ENCODE measurements at regions not wholly inside any gene's neighbourhood (a gene's known extent, or its start where the extent isn't known, plus 50 kb on each side); places are given as distances from the start of the nearest gene placed in this dataset.

DNA sequence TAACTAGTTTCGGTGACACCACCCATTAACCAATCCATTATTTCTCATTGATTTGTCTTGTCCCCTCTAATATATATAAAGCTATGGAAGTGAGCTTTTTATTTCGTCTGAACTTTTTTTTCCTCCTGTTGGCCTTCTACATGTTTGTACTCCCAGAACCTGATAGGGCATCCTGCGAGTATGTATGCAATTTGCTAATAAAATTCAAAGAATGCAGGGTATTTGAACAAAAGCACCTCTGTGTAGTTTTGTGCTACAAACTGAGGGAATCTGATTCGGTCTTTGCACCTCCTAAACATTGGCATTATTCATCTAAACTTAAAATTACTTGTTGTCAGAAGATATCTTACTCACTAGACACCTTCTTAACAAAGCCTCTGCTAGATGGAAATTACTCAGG is 242.9 kb upstream of the TMEFF2 start:
- BruUV-seq (replicated peaks), result no TSS peak
- no peak overlapping the region for H3K4me3 ChIP-seq (replicated peaks in 1 of 3; ENCODE audit: insufficient read depth in 1 of 3, low read depth in 1 of 3, low read length in 3 of 3)
- ChIA-PET POLR2A (no interaction called here), CTCF (no interaction called here)
- dilution Hi-C loops (cut with MboI; ENCODE audit: extremely low pct_ligation_motif_present, low sequenced_read_pairs), result no loop called here
- intact Hi-C loops (cut with micrococcal nuclease), result no loop called here
- no peaks in the 10 kb centered on the region for H3K4me1 ChIP-seq (ENCODE audit: control insufficient read depth, extremely low read depth, insufficient read depth, low read length)
- no peaks in the 10 kb centered on the region for H3K9me1 ChIP-seq (replicated peaks; ENCODE audit: control insufficient read depth, extremely low read depth, insufficient read depth, low read length)
- FAIRE-seq, result no peak
- H3K36me3 ChIP-seq (ENCODE audit: control insufficient read depth in 2 of 2, extremely low read depth in 1 of 2, insufficient read depth in 2 of 2, low read length in 2 of 2), result no peaks in the 10 kb centered on the region
- no peaks in the 10 kb centered on the region for H4K20me1 ChIP-seq (replicated peaks; ENCODE audit: control insufficient read depth, extremely low read depth, insufficient read depth, low read length)
- no peak overlapping the region for H3K27ac ChIP-seq (ENCODE audit: insufficient read depth, low read depth, low read length)
- no peak overlapping the region for H2AFZ ChIP-seq (ENCODE audit: low read depth, low read length)
- no peaks in the 10 kb centered on the region for H3K9me3 ChIP-seq (replicated peaks; ENCODE audit: control insufficient read depth, insufficient read depth, low read length)
- H3K9ac ChIP-seq (replicated peaks; ENCODE audit: extremely low read depth, insufficient read depth, low read length), result no peak overlapping the region
- no peak for DNase-seq (ENCODE audit: low read depth, low spot score)
- TF ChIP-seq CTCF (IDR thresholded peaks at IDR 0.05; ENCODE audit: extremely low read depth in 1 of 2, insufficient read depth in 1 of 2, low read depth in 1 of 2, low read length in 2 of 2), result no peak
- TF ChIP-seq POLR2A (IDR thresholded peaks at IDR 0.05; ENCODE audit: low read depth, low read length), result no peak
- TF ChIP-seq EZH2 (IDR thresholded peaks at IDR 0.05; ENCODE audit: borderline replicate concordance, low read depth, low read length, severe bottlenecking), result no peak
- no peak for TF ChIP-seq MYC (IDR thresholded peaks at IDR 0.05; ENCODE audit: low read depth, low read length)
- no peak for TF ChIP-seq FOS (IDR thresholded peaks at IDR 0.05; ENCODE audit: borderline replicate concordance, insufficient read depth, low read length)
- TF ChIP-seq JUN (IDR thresholded peaks at IDR 0.05; ENCODE audit: borderline replicate concordance, insufficient read depth, insufficient read length, low read depth), result no peak
- no peak for TF ChIP-seq POLR2AphosphoS5 (IDR thresholded peaks at IDR 0.05; ENCODE audit: insufficient read depth, low read depth, low read length)
- no peak for TF ChIP-seq MAX (IDR thresholded peaks at IDR 0.05; ENCODE audit: insufficient read depth, insufficient read length)
- TF ChIP-seq GATA2 (IDR thresholded peaks at IDR 0.05; ENCODE audit: insufficient read depth, insufficient read length, low read depth, low read length), result no peak
- H3K27me3 ChIP-seq (ENCODE audit: control insufficient read depth in 2 of 2, insufficient read depth in 2 of 2, low read length in 2 of 2), result no peaks in the 10 kb centered on the region
- H3K79me2 ChIP-seq (ENCODE audit: control insufficient read depth, insufficient read depth, low read length), result no peaks in the 10 kb centered on the region
- H3K4me2 ChIP-seq (ENCODE audit: insufficient read depth, low read length), result no peak overlapping the region

All from endothelial cell of umbilical vein (primary cell).